GM19043 (cell line): ENCODE measurements at regions not wholly inside any gene's neighbourhood (a gene's known extent, or its start where the extent isn't known, plus 50 kb on each side); places are given as distances from the start of the nearest gene placed in this dataset.

Experiments
- ATAC-seq: cut with Tn5 transposase; IDR thresholded peaks from one replicate; pipeline ENCODE4 v1.9.1; 2021; ENCODE audit warnings: low read depth; ENCODE audit not compliant: unreplicated experiment

GRCh38 chr4:126071346-126072333 is 756.9 kb downstream of the FAT4 start:
- no peak for ATAC-seq

GRCh38 chr4:126081336-126081735 is 766.6 kb downstream of the FAT4 start:
- ATAC-seq, result no peak

- no peak for ATAC-seq
These were observed 771.3 kb downstream of the FAT4 start for GRCh38 chr4:126086041-126086440.

GRCh38 chr4:126087101-126087500 is 772.3 kb downstream of the FAT4 start:
- ATAC-seq, result no peak

- ATAC-seq, result no peak
These were observed 782.5 kb downstream of the FAT4 start for GRCh38 chr4:126097155-126097799.

GRCh38 chr4:126106658-126107057 is 791.9 kb downstream of the FAT4 start:
- ATAC-seq, result no peak

GRCh38 chr4:126109836-126110235 is 795.1 kb downstream of the FAT4 start:
- ATAC-seq, result no peak

GRCh38 chr4:126113058-126113457 is 798.3 kb downstream of the FAT4 start:
- ATAC-seq, result no peak

GRCh38 chr4:126123611-126124325 is 809.0 kb downstream of the FAT4 start:
- no peak for ATAC-seq

GRCh38 chr4:126124818-126125217 is 810.1 kb downstream of the FAT4 start:
- ATAC-seq, result no peak

- ATAC-seq, result no peak
These were observed 815.5 kb downstream of the FAT4 start for GRCh38 chr4:126130215-126130614.

- ATAC-seq, result no peak
These were observed 822.4 kb downstream of the FAT4 start for GRCh38 chr4:126136922-126137781.

GRCh38 chr4:126137782-126138170 is 823.0 kb downstream of the FAT4 start:
- no peak for ATAC-seq

GRCh38 chr4:126144543-126145237 is 829.9 kb downstream of the FAT4 start:
- no peak for ATAC-seq

GRCh38 chr4:126168484-126168883 is 853.7 kb downstream of the FAT4 start:
- no peak for ATAC-seq

GRCh38 chr4:126172126-126172525 is 857.4 kb downstream of the FAT4 start:
- ATAC-seq, result no peak

- ATAC-seq, result no peak
These were observed 859.9 kb downstream of the FAT4 start for GRCh38 chr4:126174627-126175026.

GRCh38 chr4:126180642-126181041 is 865.9 kb downstream of the FAT4 start:
- no peak for ATAC-seq

GRCh38 chr4:126182336-126182735 is 867.6 kb downstream of the FAT4 start:
- ATAC-seq, result no peak

- no peak for ATAC-seq
These were observed 868.0 kb downstream of the FAT4 start for GRCh38 chr4:126182786-126183185.
